ENCODE measurements at regions not wholly inside any gene's neighbourhood (a gene's known extent, or its start where the extent isn't known, plus 50 kb on each side); places are given as distances from the start of the nearest gene placed in this dataset.

DNA sequence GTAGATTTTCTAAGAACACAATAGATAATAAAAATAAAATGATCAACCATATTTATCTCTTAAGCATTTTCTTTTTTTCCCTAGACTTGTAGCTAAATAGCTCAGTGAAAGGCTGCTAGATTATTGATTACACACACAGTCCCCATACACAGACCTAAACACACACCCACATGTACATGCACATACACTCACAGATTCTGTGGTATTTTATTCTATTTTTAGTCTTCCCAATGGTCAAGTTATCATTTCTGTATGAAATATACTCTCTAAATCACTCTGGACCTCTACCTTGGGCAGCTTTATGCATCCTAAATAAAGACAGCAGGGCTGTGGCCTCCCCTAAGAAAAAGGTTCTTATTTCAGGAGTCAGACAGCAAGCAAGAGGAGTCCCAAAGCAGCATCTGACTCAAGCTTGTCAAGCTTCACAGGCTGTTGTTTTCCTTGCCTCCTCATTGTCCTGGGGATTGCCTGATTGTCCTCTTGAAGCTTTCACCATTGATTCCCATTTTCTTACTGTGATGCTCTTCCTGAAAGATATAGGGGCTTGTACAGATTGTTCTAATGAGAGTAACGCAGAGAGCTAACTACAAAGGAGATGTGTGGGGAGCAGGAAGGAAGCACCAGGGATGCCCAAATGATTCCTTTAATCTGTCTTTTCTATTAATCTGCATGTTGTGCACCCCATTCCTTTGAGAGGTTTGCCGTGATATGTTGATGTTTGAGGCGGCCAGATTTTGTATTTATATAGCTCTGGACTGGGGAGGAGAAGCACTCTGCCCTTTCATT lies 986.5 kb downstream of the PCDH17 start:
- TF ChIP-seq, protein P1, sequence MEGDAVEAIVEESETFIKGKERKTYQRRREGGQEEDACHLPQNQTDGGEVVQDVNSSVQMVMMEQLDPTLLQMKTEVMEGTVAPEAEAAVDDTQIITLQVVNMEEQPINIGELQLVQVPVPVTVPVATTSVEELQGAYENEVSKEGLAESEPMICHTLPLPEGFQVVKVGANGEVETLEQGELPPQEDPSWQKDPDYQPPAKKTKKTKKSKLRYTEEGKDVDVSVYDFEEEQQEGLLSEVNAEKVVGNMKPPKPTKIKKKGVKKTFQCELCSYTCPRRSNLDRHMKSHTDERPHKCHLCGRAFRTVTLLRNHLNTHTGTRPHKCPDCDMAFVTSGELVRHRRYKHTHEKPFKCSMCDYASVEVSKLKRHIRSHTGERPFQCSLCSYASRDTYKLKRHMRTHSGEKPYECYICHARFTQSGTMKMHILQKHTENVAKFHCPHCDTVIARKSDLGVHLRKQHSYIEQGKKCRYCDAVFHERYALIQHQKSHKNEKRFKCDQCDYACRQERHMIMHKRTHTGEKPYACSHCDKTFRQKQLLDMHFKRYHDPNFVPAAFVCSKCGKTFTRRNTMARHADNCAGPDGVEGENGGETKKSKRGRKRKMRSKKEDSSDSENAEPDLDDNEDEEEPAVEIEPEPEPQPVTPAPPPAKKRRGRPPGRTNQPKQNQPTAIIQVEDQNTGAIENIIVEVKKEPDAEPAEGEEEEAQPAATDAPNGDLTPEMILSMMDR (IDR thresholded peaks at IDR 0.05), result no peak
- TF ChIP-seq POLR2A (IDR thresholded peaks at IDR 0.05), result no peak
